ENCODE measurements at regions not wholly inside any gene's neighbourhood (a gene's known extent, or its start where the extent isn't known, plus 50 kb on each side); places are given as distances from the start of the nearest gene placed in this dataset.

- H3K79me1 ChIP-seq (ENCODE audit: low read depth, low read length) = no peaks in the 10 kb centered on the region
- no peak overlapping the region for H2AK5ac ChIP-seq (ENCODE audit: low read depth, low read length)
- no peak overlapping the region for H3K27ac ChIP-seq (ENCODE audit: low read depth, low read length)
- ChIA-PET CTCF (ENCODE audit: partially characterized antibody) (interaction anchor here (0.5 to 6.9 kb wide), 35 partner anchors 9 to 275 kb away, joined by 3 to 83 read pairs (median 5); no protein-coding TSS in a partner anchor), POLR2A (ENCODE audit: partially characterized antibody) (no interaction called here)
- no peaks in the 10 kb centered on the region for H3K27me3 ChIP-seq (replicated peaks in 1 of 4; ENCODE audit: control insufficient read depth in 3 of 4, extremely low read depth in 1 of 4, insufficient read depth in 3 of 4, low read length in 3 of 4)
- H3K56ac ChIP-seq (replicated peaks; ENCODE audit: insufficient read length, low read depth, low read length) = no peak overlapping the region
- no peak for FAIRE-seq
- no peak overlapping the region for H3K23ac ChIP-seq (ENCODE audit: insufficient read length)
- H3K4me2 ChIP-seq (ENCODE audit: insufficient read depth in 1 of 2, low read depth in 2 of 2, low read length in 2 of 2) = no peak overlapping the region
- no peak overlapping the region for H3K18ac ChIP-seq (ENCODE audit: extremely low read depth, low read length)
- DNase-seq (ENCODE audit: low read depth in 1 of 2, low spot score in 2 of 2) = no peak
- no peak for TF ChIP-seq CHD2 (IDR thresholded peaks at IDR 0.05; ENCODE audit: low read length)
- no peak for TF ChIP-seq RNF2 (IDR thresholded peaks at IDR 0.05; ENCODE audit: borderline replicate concordance, low read depth, low read length, missing control alignments, poor library complexity, severe bottlenecking)
- no peak for TF ChIP-seq CREB1 (IDR thresholded peaks at IDR 0.05)
- no peak for TF ChIP-seq SUZ12 (IDR thresholded peaks at IDR 0.05; ENCODE audit: low read length)
- no peak for TF ChIP-seq HDAC2 (IDR thresholded peaks at IDR 0.05; ENCODE audit: borderline replicate concordance in 1 of 2, low read depth in 2 of 2, low read length in 2 of 2)
- no peaks in the 10 kb centered on the region for H3K23me2 ChIP-seq (ENCODE audit: low read depth, low read length)
- no peak overlapping the region for H3K4ac ChIP-seq (replicated peaks; ENCODE audit: insufficient read length, low read depth, low read length)
- no peak overlapping the region for H2BK5ac ChIP-seq (ENCODE audit: low read depth, low read length)
- H3K9me3 ChIP-seq (ENCODE audit: insufficient read depth in 2 of 2, low read depth in 1 of 2, low read length in 1 of 2) = no peaks in the 10 kb centered on the region; a peak in 1 of 4 replicates
- no peak overlapping the region for H3K9ac ChIP-seq (replicated peaks in 1 of 4; ENCODE audit: extremely low read depth in 1 of 4, low read depth in 3 of 4, low read length in 3 of 4)
- no peak overlapping the region for H4K5ac ChIP-seq (ENCODE audit: insufficient read length, low read depth, low read length)
- H3K36me3 ChIP-seq (ENCODE audit: control insufficient read depth in 2 of 4, insufficient read depth in 4 of 4, low read length in 3 of 4) = no peaks in the 10 kb centered on the region
- WGBS, 2 experiments (ENCODE audit: extremely low coverage in 1 of 2, insufficient coverage in 1 of 2, insufficient read length in 1 of 2, insufficient replicate concordance in 2 of 2, low coverage in 1 of 2, low lambda C conversion rate in 2 of 2, missing lambda C conversion rate in 1 of 2) = 62% methylated on average over 3 of the region's 3 CpGs; no CpG with 5 or more reads in 1 of the 2 experiments
- no peak overlapping the region for H2AFZ ChIP-seq (ENCODE audit: low read length)
- H2BK15ac ChIP-seq (ENCODE audit: low read length) = no peak overlapping the region
- no peak overlapping the region for H2BK20ac ChIP-seq (ENCODE audit: low read length)
- H3K4me1 ChIP-seq (replicated peaks in 1 of 4; ENCODE audit: control insufficient read depth in 3 of 4, insufficient read depth in 4 of 4, low read length in 3 of 4) = no peaks in the 10 kb centered on the region
- no peak overlapping the region for H2BK120ac ChIP-seq (replicated peaks; ENCODE audit: low read depth, low read length)
- no peak overlapping the region for H3K4me3 ChIP-seq (ENCODE audit: extremely low read depth in 1 of 4, insufficient read depth in 2 of 4, low read depth in 3 of 4, low read length in 4 of 4)
- H2BK12ac ChIP-seq (ENCODE audit: low read depth, low read length) = no peak overlapping the region
- no peak overlapping the region for H4K8ac ChIP-seq (ENCODE audit: extremely low read depth, insufficient read depth, low read length)
- H3K79me2 ChIP-seq (ENCODE audit: control insufficient read depth in 1 of 2, insufficient read depth in 2 of 2, low read length in 2 of 2) = no peaks in the 10 kb centered on the region
- H3K14ac ChIP-seq (ENCODE audit: insufficient read length) = no peak overlapping the region
- H4K20me1 ChIP-seq (replicated peaks in 1 of 2; ENCODE audit: control insufficient read depth in 1 of 2, insufficient read depth in 2 of 2, low read length in 2 of 2) = no peaks in the 10 kb centered on the region
- no peak overlapping the region for H4K91ac ChIP-seq (replicated peaks; ENCODE audit: insufficient read length, low read length)
Observed at GRCh38 chr14:22318951-22319350, 270.1 kb downstream of the DAD1 start.
